ENCODE measurements at regions not wholly inside any gene's neighbourhood (a gene's known extent, or its start where the extent isn't known, plus 50 kb on each side); places are given as distances from the start of the nearest gene placed in this dataset.

- no peaks in the 10 kb centered on the region for H4K20me1 ChIP-seq (ENCODE audit: control insufficient read depth, insufficient read depth, insufficient read length)
- H3K23me2 ChIP-seq (ENCODE audit: insufficient read length, low read depth, low read length, poor library complexity, severe bottlenecking) = no peaks in the 10 kb centered on the region
- H4K8ac ChIP-seq (replicated peaks; ENCODE audit: insufficient read length, low read depth, low read length) = no peak overlapping the region
- no peak overlapping the region for H2BK15ac ChIP-seq (ENCODE audit: low read depth, low read length)
- H3K56ac ChIP-seq (ENCODE audit: insufficient read length, low read depth, low read length) = no peak overlapping the region
- H3K9me3 ChIP-seq (ENCODE audit: control insufficient read depth, low read depth, low read length) = no peaks in the 10 kb centered on the region
- DNase-seq = no peak
- H3K79me1 ChIP-seq (ENCODE audit: insufficient read depth, low read depth, low read length, poor library complexity, severe bottlenecking) = no peaks in the 10 kb centered on the region
- Mint-ChIP-seq H3K27ac (no peak overlapping the region), H3K36me3 (ENCODE audit: insufficient read depth in 1 of 3, low read depth in 3 of 3) (no peaks in the 10 kb centered on the region; a peak in 1 of 7 replicates), H3K4me1 (peaks cover 18 to 19% of the 10 kb centered on the region in 2 experiments), H3K9me3 (no peaks in the 10 kb centered on the region), H3K4me3 (no peak overlapping the region), H3K27me3 (ENCODE audit: low read depth) (no peaks in the 10 kb centered on the region)
- H2BK12ac ChIP-seq (ENCODE audit: insufficient read length, low read depth, low read length) = no peak overlapping the region
- WGBS (ENCODE audit: extremely low coverage, insufficient read length, low lambda C conversion rate) = no CpG with 5 or more reads among the region's 3 CpGs
- H2BK120ac ChIP-seq (ENCODE audit: low read depth, low read length, poor library complexity, severe bottlenecking) = no peak overlapping the region
- H3K4ac ChIP-seq (ENCODE audit: low read depth, low read length) = no peak overlapping the region
- no peak overlapping the region for H3K27ac ChIP-seq (ENCODE audit: insufficient read length, low read depth, low read length)
- H4K5ac ChIP-seq (ENCODE audit: insufficient read length, low read depth, low read length) = no peak overlapping the region
- no peak overlapping the region for H3K9ac ChIP-seq (ENCODE audit: extremely low read depth, insufficient read length, low read length)
- no peak overlapping the region for H3K14ac ChIP-seq (ENCODE audit: insufficient read depth, low read length)
- no peak overlapping the region for H2AK5ac ChIP-seq (ENCODE audit: insufficient read length, low read length)
- no peak overlapping the region for H3K23ac ChIP-seq (ENCODE audit: insufficient read length, low read depth, low read length)
- H4K91ac ChIP-seq (ENCODE audit: insufficient read length, low read depth, low read length) = no peak overlapping the region
- H2AFZ ChIP-seq (ENCODE audit: low read length) = no peak overlapping the region
- no peak overlapping the region for H2BK20ac ChIP-seq (ENCODE audit: low read depth, low read length, poor library complexity, severe bottlenecking)
- no peak overlapping the region for H3T11ph ChIP-seq (ENCODE audit: low read length)
- H3K4me1 ChIP-seq (ENCODE audit: insufficient read depth, low read length) = no peaks in the 10 kb centered on the region
- H2BK5ac ChIP-seq (ENCODE audit: insufficient read length, low read length) = no peak overlapping the region
- no peaks in the 10 kb centered on the region for H3K27me3 ChIP-seq (ENCODE audit: insufficient read depth, low read length)
- no peak overlapping the region for H3K4me2 ChIP-seq (ENCODE audit: insufficient read depth, insufficient read length, low read length)
- H3K18ac ChIP-seq (ENCODE audit: insufficient read length, low read depth, low read length) = no peak overlapping the region
- no peaks in the 10 kb centered on the region for H3K79me2 ChIP-seq (ENCODE audit: insufficient read depth, low read length)
- no peak for TF ChIP-seq CTCF (conservative IDR thresholded peaks at IDR 0.05)
Measured at GRCh38 chr11:95606824-95607223, 182.8 kb downstream of the FAM76B start.
